Rectal smooth muscle tissue (tissue), 1 donor: ENCODE measurements at regions not wholly inside any gene's neighbourhood (a gene's known extent, or its start where the extent isn't known, plus 50 kb on each side); places are given as distances from the start of the nearest gene placed in this dataset.

Source experiments
- H3K27ac ChIP-seq: one replicate; pipeline ENCODE4 v1.7.0; 2013; ENCODE audit warnings: low read depth, low read length, inconsistent platforms
- H3K27me3 ChIP-seq: one replicate; pipeline ENCODE4 v1.7.0; 2013; ENCODE audit warnings: low read length; ENCODE audit not compliant: control insufficient read depth, insufficient read depth
- H3K36me3 ChIP-seq: one replicate; pipeline ENCODE4 v1.7.0; 2013; ENCODE audit warnings: low read length; ENCODE audit not compliant: control insufficient read depth, insufficient read depth
- H3K4me1 ChIP-seq: one replicate; pipeline ENCODE4 v1.7.0; 2013; ENCODE audit warnings: low read length; ENCODE audit not compliant: control insufficient read depth, insufficient read depth
- H3K4me3 ChIP-seq: one replicate; pipeline ENCODE4 v1.7.0; 2013; ENCODE audit warnings: low read length
- H3K9ac ChIP-seq: one replicate; pipeline ENCODE4 v1.7.0; 2013; ENCODE audit warnings: low read length

DNA sequence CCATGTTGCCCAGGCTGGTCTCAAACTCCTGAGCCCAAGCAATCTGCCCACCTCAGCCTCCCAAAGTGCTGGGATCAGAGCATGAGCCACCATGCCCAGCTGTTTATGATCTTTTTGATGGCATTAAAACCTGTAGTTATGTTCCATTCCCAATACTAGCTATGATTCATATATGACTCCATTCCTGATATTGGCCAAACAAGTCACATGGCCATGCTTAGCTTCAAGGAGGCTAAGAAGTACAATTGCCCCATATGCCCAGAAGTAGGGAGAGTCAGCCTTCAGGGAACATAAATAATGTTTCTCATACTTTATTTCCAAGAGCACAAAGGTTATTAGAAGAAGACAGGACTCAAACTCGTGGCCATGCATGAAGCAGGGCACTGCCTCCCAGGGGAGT, 132.4 kb upstream of the RAB6C start:
- H3K4me3 ChIP-seq, result no peak overlapping the region

DNA sequence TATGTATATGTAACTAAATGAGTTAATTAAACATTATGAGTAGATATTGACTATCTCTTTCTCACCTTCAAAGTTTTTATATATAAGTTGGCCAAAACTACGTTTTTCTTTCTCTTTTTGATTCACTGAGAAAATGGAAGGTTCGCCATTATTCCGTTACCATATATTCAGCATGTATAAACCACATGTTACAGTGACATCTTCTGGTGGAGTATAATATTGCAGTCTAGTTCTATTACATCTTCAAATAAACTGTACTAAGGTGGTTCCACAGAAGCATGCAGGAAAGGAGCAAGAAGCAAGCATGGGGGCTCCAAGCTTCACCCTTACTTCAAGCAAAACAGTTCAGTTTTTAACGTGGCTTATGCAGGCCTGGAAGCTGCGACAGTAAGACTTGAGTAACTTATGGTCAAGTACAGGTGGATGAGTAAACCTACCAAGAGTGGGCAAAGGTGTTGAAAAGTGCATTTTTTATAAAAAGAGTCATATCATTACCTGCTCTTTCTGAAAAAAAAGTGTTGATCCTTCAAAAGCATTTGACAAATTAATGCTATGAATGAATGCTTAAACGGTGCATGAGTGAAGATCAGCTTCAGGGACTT, 129.8 kb upstream of the RAB6C start:
- Histone ChIP-seq H3K9ac (no peak overlapping the region), H3K27me3 (no peaks in the 10 kb centered on the region)

More for the DNA sequence above, 132.4 kb upstream of the RAB6C start:
- Histone ChIP-seq H3K36me3 (no peaks in the 10 kb centered on the region), H3K9ac (no peak overlapping the region), H3K27me3 (no peaks in the 10 kb centered on the region), H3K27ac (no peak overlapping the region), H3K4me1 (no peaks in the 10 kb centered on the region)

DNA sequence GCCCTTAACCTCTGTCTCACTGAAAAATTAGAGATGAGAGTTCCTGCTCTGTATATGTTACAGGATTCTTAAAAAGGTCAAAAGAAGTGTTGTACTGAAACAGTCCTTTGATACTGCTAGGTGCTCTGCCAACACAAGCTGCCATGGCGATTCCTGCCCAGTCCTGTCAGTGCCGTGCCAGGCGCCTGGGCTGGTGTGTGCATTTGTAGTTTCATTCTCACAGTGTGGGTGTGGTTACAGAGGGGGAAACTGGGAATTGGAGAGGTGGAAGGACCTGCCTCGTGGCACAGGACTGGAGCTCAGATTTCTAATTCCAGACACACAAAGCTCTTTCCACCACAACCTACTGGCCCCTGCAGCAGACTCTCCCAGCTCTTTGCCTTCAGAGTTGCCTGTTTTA, 122.3 kb upstream of the RAB6C start:
- H3K4me1 ChIP-seq, result no peaks in the 10 kb centered on the region

More for the DNA sequence above, 129.8 kb upstream of the RAB6C start:
- no peaks in the 10 kb centered on the region for H3K4me1 ChIP-seq
- no peaks in the 10 kb centered on the region for H3K36me3 ChIP-seq
- no peak overlapping the region for H3K27ac ChIP-seq
- H3K4me3 ChIP-seq, result no peak overlapping the region

DNA sequence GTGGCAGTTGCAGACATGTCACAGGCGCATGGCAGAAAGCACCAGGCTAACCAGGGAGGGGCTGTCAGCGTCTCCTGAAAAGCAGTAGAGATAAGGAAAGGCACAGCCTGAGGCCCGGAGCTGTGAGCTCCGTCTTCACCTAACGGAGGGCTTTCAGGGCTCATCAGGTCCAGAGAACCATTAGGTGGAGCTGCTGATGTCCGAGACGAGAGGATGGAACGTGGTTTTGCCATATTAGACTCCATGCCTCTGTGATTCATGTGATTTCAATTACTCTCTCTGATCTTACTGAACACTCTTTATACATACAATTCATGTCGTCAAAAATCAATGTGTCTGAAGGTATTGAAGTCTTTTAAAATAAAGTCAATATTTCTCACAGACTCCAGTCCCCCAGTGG, 120.3 kb upstream of the RAB6C start:
- H3K4me3 ChIP-seq, result no peak overlapping the region
- H3K27me3 ChIP-seq, result no peaks in the 10 kb centered on the region
- H3K27ac ChIP-seq, result no peak overlapping the region
- no peaks in the 10 kb centered on the region for H3K36me3 ChIP-seq
- H3K4me1 ChIP-seq, result no peaks in the 10 kb centered on the region
- H3K9ac ChIP-seq, result no peak overlapping the region

More for the DNA sequence above, 122.3 kb upstream of the RAB6C start:
- Histone ChIP-seq H3K4me3 (no peak overlapping the region), H3K27me3 (no peaks in the 10 kb centered on the region), H3K9ac (no peak overlapping the region), H3K36me3 (no peaks in the 10 kb centered on the region), H3K27ac (no peak overlapping the region)

DNA sequence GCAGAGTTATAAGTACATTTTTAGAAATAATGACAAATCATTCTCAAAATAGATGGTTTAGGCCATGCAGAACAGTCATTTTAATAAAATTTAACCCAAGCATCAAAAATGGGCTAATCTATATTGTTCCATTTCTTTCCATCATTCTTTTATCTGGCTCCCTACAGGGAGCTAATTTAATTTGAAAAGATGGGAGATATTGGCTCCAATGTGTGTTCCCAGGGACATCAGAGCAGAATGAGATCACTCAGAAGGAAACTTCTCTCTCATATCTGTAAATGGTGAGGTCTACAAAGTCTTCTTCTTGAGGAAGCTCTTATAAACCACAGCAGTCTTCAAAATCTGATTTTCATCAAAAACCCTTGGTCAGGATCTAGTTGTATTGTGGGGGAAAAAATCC, 119.4 kb upstream of the RAB6C start:
- no peaks in the 10 kb centered on the region for H3K36me3 ChIP-seq
- no peak overlapping the region for H3K27ac ChIP-seq
- no peaks in the 10 kb centered on the region for H3K4me1 ChIP-seq
- H3K9ac ChIP-seq, result no peak overlapping the region
- no peak overlapping the region for H3K4me3 ChIP-seq
- no peaks in the 10 kb centered on the region for H3K27me3 ChIP-seq

DNA sequence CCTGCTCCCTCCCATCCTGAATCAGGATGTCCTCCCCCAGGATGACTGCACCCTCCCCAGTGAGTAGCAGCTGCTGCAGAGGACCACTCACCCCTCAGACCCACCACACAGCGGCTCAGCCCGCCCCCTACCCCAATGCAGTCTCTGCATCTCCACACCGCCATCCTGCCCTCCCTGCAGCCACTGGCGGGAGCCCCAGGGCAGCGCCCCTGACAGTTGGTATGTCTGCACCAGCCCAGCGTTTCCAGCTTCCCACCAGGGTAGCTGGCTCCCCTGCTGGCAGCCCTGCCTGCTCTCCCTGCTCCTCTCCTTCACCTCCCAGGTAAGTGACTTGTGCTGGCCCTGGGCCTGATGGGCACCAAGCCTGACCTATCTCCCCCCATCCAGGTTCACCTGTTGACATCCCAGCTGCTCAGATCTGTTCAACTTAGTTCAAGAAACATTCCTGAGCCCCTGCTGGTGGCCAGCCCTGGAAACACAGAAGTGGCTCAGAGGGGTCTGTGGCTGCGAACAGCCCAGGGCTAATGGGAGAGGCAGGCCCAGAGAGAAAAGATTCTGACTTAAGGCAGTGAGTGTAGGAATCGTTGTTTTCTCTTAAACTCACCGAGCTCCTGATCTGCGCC, 117.7 kb upstream of the RAB6C start:
- H3K4me1 ChIP-seq, result no peaks in the 10 kb centered on the region
- no peak overlapping the region for H3K27ac ChIP-seq
- no peaks in the 10 kb centered on the region for H3K27me3 ChIP-seq
- no peak overlapping the region for H3K9ac ChIP-seq
- H3K4me3 ChIP-seq, result no peak overlapping the region
- no peaks in the 10 kb centered on the region for H3K36me3 ChIP-seq

DNA sequence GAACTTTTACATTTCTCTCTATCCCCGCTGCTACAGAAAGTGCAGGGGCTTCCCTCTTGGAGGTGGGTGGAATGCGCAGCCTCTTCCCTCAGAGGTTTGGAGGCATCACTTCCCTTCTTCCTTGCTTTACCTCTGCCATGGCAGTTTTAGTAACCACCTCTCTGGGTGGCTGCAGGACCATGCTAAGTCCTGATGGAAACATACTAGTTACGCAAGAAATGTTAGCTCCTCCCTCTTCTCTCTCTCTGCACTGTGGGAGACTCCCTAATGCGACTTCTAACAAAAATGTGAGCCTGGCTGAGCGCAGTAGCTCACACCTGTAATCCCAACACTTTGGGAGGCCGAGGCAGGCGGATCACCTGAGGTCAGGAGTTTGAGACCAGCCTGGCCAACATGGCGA, 116.8 kb upstream of the RAB6C start:
- Histone ChIP-seq H3K4me3 (no peak overlapping the region), H3K27ac (no peak overlapping the region), H3K36me3 (no peaks in the 10 kb centered on the region), H3K9ac (no peak overlapping the region), H3K4me1 (no peaks in the 10 kb centered on the region), H3K27me3 (no peaks in the 10 kb centered on the region)

DNA sequence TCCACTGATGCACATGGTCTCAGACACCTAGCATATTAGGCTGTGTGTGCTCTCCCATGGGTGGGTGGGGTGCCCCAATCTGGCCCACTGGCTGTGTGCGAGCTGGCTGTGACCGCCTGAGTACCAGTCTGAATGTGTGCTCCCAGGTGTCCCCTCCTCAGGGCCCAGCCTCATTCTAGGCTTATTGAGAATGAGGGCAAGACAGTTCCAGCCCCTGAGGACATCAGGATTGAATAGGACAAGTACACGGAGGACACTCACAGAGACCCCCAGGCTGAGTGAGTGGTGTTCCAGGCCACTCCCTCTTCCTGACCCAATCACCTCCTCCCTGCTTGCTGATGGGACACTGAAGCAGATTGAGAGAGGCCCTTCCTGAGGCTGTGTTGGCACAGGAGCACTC, 116.1 kb upstream of the RAB6C start:
- no peak overlapping the region for H3K9ac ChIP-seq
- no peak overlapping the region for H3K27ac ChIP-seq
- no peaks in the 10 kb centered on the region for H3K4me1 ChIP-seq
- no peaks in the 10 kb centered on the region for H3K36me3 ChIP-seq
- no peaks in the 10 kb centered on the region for H3K27me3 ChIP-seq
- no peak overlapping the region for H3K4me3 ChIP-seq

DNA sequence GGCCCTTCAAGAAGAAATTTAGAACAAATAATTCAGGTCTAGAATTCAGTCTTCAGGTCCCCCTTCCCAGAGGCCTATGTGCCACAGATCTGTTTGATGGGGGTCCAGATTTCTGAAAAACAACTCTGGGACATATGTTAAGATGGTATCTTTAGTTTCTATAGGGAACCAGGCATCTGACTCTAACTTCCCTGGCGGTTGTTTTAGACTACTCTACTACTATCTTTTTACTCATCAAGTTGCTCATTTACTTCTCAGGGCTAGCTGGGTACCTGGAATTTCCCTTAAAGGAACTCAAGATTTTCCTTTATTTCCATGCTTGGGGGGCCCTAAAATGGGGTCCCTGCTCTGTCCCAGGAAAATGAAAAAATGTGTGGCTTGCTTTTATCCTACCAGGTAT, 114.7 kb upstream of the RAB6C start:
- Histone ChIP-seq H3K27me3 (no peaks in the 10 kb centered on the region), H3K9ac (no peak overlapping the region), H3K36me3 (no peaks in the 10 kb centered on the region), H3K27ac (no peak overlapping the region), H3K4me3 (no peak overlapping the region), H3K4me1 (no peaks in the 10 kb centered on the region)

DNA sequence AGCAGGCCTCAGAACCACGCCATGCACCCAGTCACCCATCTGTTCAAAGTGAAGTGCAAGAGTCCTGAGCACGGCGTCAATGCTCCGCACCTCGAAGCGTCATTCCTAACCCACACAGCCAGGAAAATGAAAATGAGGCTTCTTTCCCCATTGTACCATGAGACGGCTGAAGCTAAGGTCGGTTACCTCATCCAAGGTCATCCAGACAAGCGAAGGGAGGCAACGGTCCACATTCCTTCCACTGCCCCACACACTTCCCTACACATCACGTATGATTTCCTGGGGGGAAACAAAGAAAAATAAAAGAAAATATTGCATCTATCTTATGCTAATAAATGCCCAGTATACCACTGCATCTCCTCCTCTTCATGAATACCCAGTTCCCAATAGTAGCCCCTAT, 113.5 kb upstream of the RAB6C start:
- Histone ChIP-seq H3K27ac (no peak overlapping the region), H3K4me1 (no peaks in the 10 kb centered on the region), H3K9ac (no peak overlapping the region), H3K36me3 (no peaks in the 10 kb centered on the region), H3K4me3 (no peak overlapping the region), H3K27me3 (no peaks in the 10 kb centered on the region)

DNA sequence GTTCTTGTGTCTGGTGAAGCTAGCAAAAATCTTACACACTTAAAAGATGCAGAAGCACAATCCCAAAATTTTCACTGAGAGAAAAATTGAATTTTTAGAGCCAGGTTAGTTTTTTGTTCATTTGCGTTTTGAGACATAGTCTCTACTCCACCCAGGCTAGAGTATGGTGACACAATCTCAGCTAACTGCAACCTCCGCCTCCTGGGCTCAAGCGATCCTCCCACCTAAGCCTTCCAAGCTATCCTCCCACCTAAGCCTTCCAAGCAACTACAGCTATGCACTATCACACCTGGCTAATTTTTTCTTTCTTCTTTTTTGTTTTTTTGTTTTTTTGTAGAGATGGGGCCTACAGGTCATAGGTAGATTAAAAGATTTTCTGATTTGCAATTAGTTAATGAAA, 113.1 kb upstream of the RAB6C start:
- H3K4me1 ChIP-seq, result no peaks in the 10 kb centered on the region
- no peaks in the 10 kb centered on the region for H3K27me3 ChIP-seq
- H3K9ac ChIP-seq, result no peak overlapping the region
- no peaks in the 10 kb centered on the region for H3K36me3 ChIP-seq
- no peak overlapping the region for H3K4me3 ChIP-seq
- no peak overlapping the region for H3K27ac ChIP-seq

DNA sequence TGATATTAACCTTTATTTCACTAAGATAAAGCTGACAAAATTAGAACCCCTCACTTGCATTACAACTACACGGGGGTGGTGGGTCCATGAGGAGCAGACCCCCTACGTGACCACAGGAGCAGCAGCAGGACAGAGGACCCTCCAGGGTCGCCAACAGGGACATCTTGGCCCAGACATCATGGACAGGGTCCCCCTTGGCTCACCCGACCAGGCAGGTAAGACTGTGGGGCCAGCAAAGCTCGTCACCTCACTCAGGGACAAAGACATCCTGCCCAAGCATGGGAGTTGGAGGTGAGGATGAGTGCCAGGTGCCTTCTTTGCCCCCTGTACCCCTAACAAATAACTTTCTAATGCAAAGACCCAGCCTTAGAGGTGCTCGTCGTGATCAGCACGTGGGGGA, 111.3 kb upstream of the RAB6C start:
- H3K4me3 ChIP-seq, result no peak overlapping the region
- no peaks in the 10 kb centered on the region for H3K36me3 ChIP-seq
- no peak overlapping the region for H3K27ac ChIP-seq
- H3K27me3 ChIP-seq, result no peaks in the 10 kb centered on the region
- H3K9ac ChIP-seq, result no peak overlapping the region
- no peaks in the 10 kb centered on the region for H3K4me1 ChIP-seq

DNA sequence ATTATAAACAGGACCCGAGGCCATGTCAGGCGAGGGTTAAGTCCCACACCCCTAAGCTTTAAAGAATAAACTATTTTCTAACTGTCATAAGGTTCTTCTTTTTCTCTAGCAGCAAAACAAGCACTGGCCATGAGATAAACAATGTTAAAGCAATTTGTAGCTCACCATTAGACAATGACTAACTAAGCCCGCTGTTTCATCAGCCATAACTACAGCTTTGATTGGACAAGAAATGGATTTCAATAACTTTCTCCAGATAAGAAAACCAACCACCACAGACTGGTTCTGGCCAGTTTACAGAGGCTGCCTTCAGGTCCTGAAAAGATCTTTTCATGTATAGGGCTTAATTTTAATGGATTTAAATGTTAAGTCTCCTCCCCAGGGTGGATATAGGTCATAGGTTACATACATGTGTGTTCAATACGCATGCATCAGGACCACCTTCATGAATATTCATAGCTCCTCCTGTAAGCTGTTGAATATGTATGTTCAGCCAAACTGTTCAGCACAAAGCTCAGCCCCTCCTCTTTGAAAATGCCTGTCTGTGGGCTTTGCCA, 108.7 kb upstream of the RAB6C start:
- Histone ChIP-seq H3K27me3 (no peaks in the 10 kb centered on the region), H3K9ac (no peak overlapping the region), H3K36me3 (no peaks in the 10 kb centered on the region), H3K27ac (no peak overlapping the region), H3K4me3 (no peak overlapping the region), H3K4me1 (no peaks in the 10 kb centered on the region)
